K562 (cell line): ENCODE measurements at regions not wholly inside any gene's neighbourhood (a gene's known extent, or its start where the extent isn't known, plus 50 kb on each side); places are given as distances from the start of the nearest gene placed in this dataset.

Experiments
- ATAC-seq: fragments of 200-7000 bp; cut with Tn5 transposase; 3 replicates; pipeline ENCODE4 v1.9.1; 2020; ENCODE audit warnings: moderate library complexity
- BruUV-seq: library from RNA; stranded (reverse); fragments of 400-500 nt; replicated peaks from 2 replicates; lab custom pipeline; 2021; lab: Mats Ljungman, UMichigan
- CTCF ChIA-PET: fragments of 300-600 bp; formaldehyde crosslinking; extraction: SDS; loops from one replicate; lab custom pipeline; 2021; ENCODE audit warnings: low intra/inter-chr PET ratio; lab: Yijun Ruan, JAX
- POLR2A ChIA-PET: fragments of 300-600, 350-650 bp; sonication (Branson Sonifier 250); formaldehyde crosslinking; extraction: SDS; loops from one replicate; lab custom pipeline; 2021; ENCODE audit warnings: antibody characterized with exemption, inconsistent platforms; lab: Yijun Ruan, JAX
- DNase-seq, 4 experiments: peaks; one replicate each; pipeline versions ENCODE4 v3.0.0 to v3.0.0-alpha.2; 2011 to 2018; ENCODE audit warnings: low spot score in 3 of 4, mixed read lengths in 3 of 4; ENCODE audit errors: extremely low read depth in 1 of 4
- FAIRE-seq: peaks from 2 replicates; lab custom pipeline; 2011; peaks lifted over from hg19 to GRCh38; lab: Jason Lieb, UNC
- H2AFZ ChIP-seq: 2 replicates; pipeline ENCODE4 v1.6.0; 2011; ENCODE audit warnings: low read depth, low read length, control low read depth, inconsistent platforms
- H3K27ac ChIP-seq: fragments of 200-600 bp; 3 replicates; pipeline ENCODE4 v1.8.0; 2011; ENCODE audit warnings: low read depth, mild to moderate bottlenecking, control low read depth, inconsistent platforms, low read length, moderate library complexity, mixed read lengths; ENCODE audit errors: extremely low read depth
- H3K27me3 ChIP-seq, 2 experiments: fragments of 300-600 bp in 1 of 2; 2 replicates in 1 of 2; 3 replicates in 1 of 2; pipeline versions ENCODE4 v1.6.0 to v1.8.0; 2011; ENCODE audit warnings: inconsistent platforms in 2 of 2, low read length in 2 of 2, mild to moderate bottlenecking in 1 of 2, mixed read lengths in 1 of 2, moderate library complexity in 1 of 2; ENCODE audit not compliant: control insufficient read depth in 2 of 2, insufficient read depth in 2 of 2
- H3K36me3 ChIP-seq: fragments of 300-600 bp; 3 replicates; pipeline ENCODE4 v1.8.0; 2011; ENCODE audit warnings: mild to moderate bottlenecking, low read length, inconsistent platforms; ENCODE audit not compliant: control insufficient read depth, insufficient read depth
- H3K4me1 ChIP-seq, 2 experiments: fragments of 200-600 bp in 1 of 2; replicated peaks in 1 of 2; 2 replicates in 1 of 2; 3 replicates in 1 of 2; pipeline versions ENCODE4 v1.5.1 to v1.8.0; 2011; ENCODE audit warnings: inconsistent platforms in 2 of 2, low read length in 2 of 2, mild to moderate bottlenecking in 1 of 2, mixed read lengths in 1 of 2, moderate library complexity in 1 of 2; ENCODE audit not compliant: control insufficient read depth in 2 of 2, insufficient read depth in 2 of 2
- H3K4me2 ChIP-seq: 2 replicates; pipeline ENCODE4 v1.6.1; 2011; ENCODE audit warnings: low read length, control low read depth, inconsistent platforms, mixed read lengths; ENCODE audit not compliant: insufficient read depth
- H3K4me3 ChIP-seq: fragments of 200-600 bp; sonication (generic), shearing (Covaris generic); 2 replicates; pipeline ENCODE4 v1.5.1; 2016; ENCODE audit warnings: control low read depth, inconsistent platforms
- H3K79me2 ChIP-seq: fragments of 200-600 bp; 3 replicates; pipeline ENCODE4 v1.8.0; 2011; ENCODE audit warnings: low read length, inconsistent platforms; ENCODE audit not compliant: control insufficient read depth, insufficient read depth
- H3K9ac ChIP-seq, 2 experiments: 2 replicates each; pipeline versions ENCODE4 v1.6.0 to v1.6.1; 2011; ENCODE audit warnings: low read depth in 2 of 2, low read length in 2 of 2, control low read depth in 1 of 2, inconsistent platforms in 1 of 2, mild to moderate bottlenecking in 1 of 2, mixed read lengths in 1 of 2; ENCODE audit not compliant: insufficient read depth in 1 of 2
- H3K9me1 ChIP-seq: one replicate; pipeline ENCODE4 v1.6.0; 2011; ENCODE audit warnings: inconsistent platforms, mild to moderate bottlenecking, low read length, moderate library complexity; ENCODE audit not compliant: control insufficient read depth, insufficient read depth
- H3K9me3 ChIP-seq: replicated peaks from 2 replicates; pipeline ENCODE4 v1.5.1; 2011; ENCODE audit warnings: low read depth, low read length, inconsistent platforms; ENCODE audit not compliant: control insufficient read depth, insufficient read depth
- H4K20me1 ChIP-seq: replicated peaks from 2 replicates; pipeline ENCODE4 v1.6.1; 2011; ENCODE audit warnings: low read length, inconsistent platforms, mixed read lengths; ENCODE audit not compliant: control insufficient read depth, insufficient read depth
- ARNT ChIP-seq, 2 experiments: fragments of 450-650 bp; IDR thresholded peaks; 2 replicates each; pipeline ENCODE4 v1.6.1; 2016; ENCODE audit warnings: mild to moderate bottlenecking in 1 of 2
- DACH1 ChIP-seq: fragments of 450-650 bp; IDR thresholded peaks from 2 replicates; pipeline ENCODE4 v1.6.1; 2018; ENCODE audit not compliant: partially characterized antibody
- HDGF ChIP-seq: fragments of 450-650 bp; IDR thresholded peaks from 2 replicates; pipeline ENCODE4 v1.6.1; 2016
- HMGXB4 ChIP-seq: sonication (generic); formaldehyde crosslinking; IDR thresholded peaks from 2 replicates; pipeline ENCODE4 v1.8.1; 2023; ENCODE audit warnings: mild to moderate bottlenecking, missing genetic modification reagents
- MAX ChIP-seq: sonication (generic); formaldehyde crosslinking; IDR thresholded peaks from 2 replicates; pipeline ENCODE4 v1.9.0; 2022; ENCODE audit warnings: mild to moderate bottlenecking, missing genetic modification reagents
- TRIM24 ChIP-seq, 2 experiments: fragments of 450-650 bp; IDR thresholded peaks; 2 replicates each; pipeline ENCODE4 v1.6.1; 2016
- ZNF184 ChIP-seq: sonication (generic); formaldehyde crosslinking; IDR thresholded peaks from 2 replicates; pipeline ENCODE4 v1.5.0; 2020; ENCODE audit warnings: missing genetic modification reagents
- ZNF253 ChIP-seq: fragments of 250-450 bp; sonication (Bioruptor Pico); conservative IDR thresholded peaks from 2 replicates; pipeline ENCODE4 v1.6.1; 2021; ENCODE audit warnings: mild to moderate bottlenecking
- ZNF347 ChIP-seq: fragments of 450-650 bp; formaldehyde crosslinking; IDR thresholded peaks from 2 replicates; pipeline ENCODE4 v1.4.0; 2020; ENCODE audit warnings: low read depth, mild to moderate bottlenecking, moderate library complexity
- WGBS: fragments of 100-300 bp; shearing (Covaris generic); methylation state at CpG from one replicate; pipeline ENCODE4 v1.1.6; 2016; ENCODE audit warnings: low coverage, mixed read lengths; ENCODE audit not compliant: insufficient coverage; ENCODE audit errors: missing lambda C conversion rate; 5-methylcytosine and 5-hydroxymethylcytosine counted together
- in situ Hi-C: fragments of 300-500 bp; cut with MboI; formaldehyde crosslinking; loops from 4 replicates; pipeline ENCODE4 v1.15.0; 2018; ENCODE audit warnings: inconsistent platforms, mixed read lengths
- intact Hi-C: fragments of 100-400 bp; cut with micrococcal nuclease; formaldehyde crosslinking; loops from 2 replicates; pipeline ENCODE4 v1.14.2; 2022

- DNase-seq, result no peak
- intact Hi-C loops (no loop called here), in situ Hi-C loops (no loop called here)
- 0% methylated on average over 1 of the region's 1 CpG for WGBS
- no peaks in the 10 kb centered on the region for H3K9me1 ChIP-seq
- no peaks in the 10 kb centered on the region for H3K27me3 ChIP-seq
- H3K79me2 ChIP-seq, result no peaks in the 10 kb centered on the region
- H3K4me3 ChIP-seq, result no peak overlapping the region
- ChIA-PET CTCF (no interaction called here), POLR2A (no interaction called here)
- ATAC-seq, result no peak
- H3K4me2 ChIP-seq, result no peak overlapping the region
- no peaks in the 10 kb centered on the region for H3K36me3 ChIP-seq
- no peaks in the 10 kb centered on the region for H3K9me3 ChIP-seq
- TF ChIP-seq ARNT (IDR thresholded peaks at IDR 0.05) (no peak), ZNF184 (CRISPR knock-in tag) (no peak), ZNF347 (CRISPR knock-in tag) (no peak), HMGXB4 (CRISPR knock-in tag) (no peak), ZNF253 (CRISPR knock-in tag) (no peak), HDGF (no peak), DACH1 (no peak), MAX (no peak), TRIM24 (IDR thresholded peaks at IDR 0.05) (no peak)
- no peak overlapping the region for H2AFZ ChIP-seq
- FAIRE-seq, result no peak
- no peaks in the 10 kb centered on the region for H4K20me1 ChIP-seq
- no TSS peak for BruUV-seq
- H3K4me1 ChIP-seq, result no peaks in the 10 kb centered on the region
- H3K9ac ChIP-seq, result no peak overlapping the region
- H3K27ac ChIP-seq, result no peak overlapping the region
Measured at GRCh38 chr5:167877924-167878323, 413.5 kb upstream of the WWC1 start.
